Spleen (tissue), 11 donors: ENCODE measurements at regions not wholly inside any gene's neighbourhood (a gene's known extent, or its start where the extent isn't known, plus 50 kb on each side); places are given as distances from the start of the nearest gene placed in this dataset.

Experiments used
- DNase-seq: peaks from one replicate; pipeline ENCODE4 v3.0.0-alpha.2; 2020
- H3K27ac ChIP-seq, 8 donors: fragments of 200-600 bp; sonication (generic) in 7 of 8; 1 replicate in 4 of 8; 2 replicates in 4 of 8; pipeline versions ENCODE4 v1.5.0 to v1.8.0; 2016 to 2021; ENCODE audit warnings: inconsistent platforms in 4 of 8, mild to moderate bottlenecking in 4 of 8, moderate library complexity in 1 of 8
- H3K27me3 ChIP-seq, 7 donors: fragments of 200-600 bp; sonication (generic) in 6 of 7; replicated peaks in 1 of 7; 1 replicate in 4 of 7; 2 replicates in 3 of 7; pipeline versions ENCODE4 v1.5.0 to v1.8.0; 2016 to 2021; ENCODE audit warnings: inconsistent platforms in 3 of 7, mild to moderate bottlenecking in 1 of 7
- H3K36me3 ChIP-seq, 6 donors: fragments of 200-600 bp; sonication (generic) in 5 of 6; 1 replicate in 4 of 6; 2 replicates in 2 of 6; pipeline versions ENCODE4 v1.5.0 to v1.8.0; 2016 to 2021; ENCODE audit warnings: inconsistent platforms in 2 of 6
- H3K4me1 ChIP-seq, 6 donors: fragments of 200-600 bp; sonication (generic) in 5 of 6; 1 replicate in 3 of 6; 2 replicates in 3 of 6; pipeline versions ENCODE4 v1.5.0 to v1.8.0; 2016 to 2021; ENCODE audit warnings: inconsistent platforms in 3 of 6
- H3K4me3 ChIP-seq, 8 donors: fragments of 200-600 bp; sonication (generic) in 7 of 8; 1 replicate in 4 of 8; 2 replicates in 4 of 8; pipeline versions ENCODE4 v1.5.0 to v1.8.0; 2016 to 2021; ENCODE audit warnings: inconsistent platforms in 4 of 8, mild to moderate bottlenecking in 4 of 8, moderate library complexity in 2 of 8
- H3K9me3 ChIP-seq, 8 donors: fragments of 200-600 bp; sonication (generic) in 7 of 8; 1 replicate in 4 of 8; 2 replicates in 4 of 8; pipeline versions ENCODE4 v1.5.0 to v1.8.0; 2016 to 2021; ENCODE audit warnings: inconsistent platforms in 4 of 8
- POLR2A ChIP-seq, 3 donors: fragments of 450-650 bp; IDR thresholded peaks; one replicate each; pipeline ENCODE4 v1.5.1; 2017; ENCODE audit warnings: antibody characterized with exemption in 3 of 3, mild to moderate bottlenecking in 1 of 3
- POLR2AphosphoS5 ChIP-seq, 3 donors: sonication (generic); formaldehyde crosslinking; IDR thresholded peaks; one replicate each; pipeline ENCODE4 v1.5.1; 2017; ENCODE audit warnings: antibody characterized with exemption in 3 of 3
- WGBS, 5 donors: extraction: QIAGEN DNeasy Blood & Tissue Kit in 3 of 5; methylation state at CpG; one replicate each; pipeline versions ENCODE4 v1.1.5 to v1.1.7; 2013 to 2018; 5-methylcytosine and 5-hydroxymethylcytosine counted together
- intact Hi-C: fragments of 100-400 bp; cut with DNase I; formaldehyde crosslinking; loops from one replicate; pipeline ENCODE4 v1.15.0; 2023; ENCODE audit warnings: low total_unique reads
- TF ChIP-seq, protein P1 (sequence below), 11 experiments: fragments of 200-600 bp in 7 of 11; fragments of 450-650 bp in 4 of 11; sonication (generic) in 4 of 11; IDR thresholded peaks in 8 of 11; conservative IDR thresholded peaks in 3 of 11; 1 replicate in 7 of 11; 2 replicates in 4 of 11; pipeline versions ENCODE4 v1.4.0 to v1.8.0; 2016 to 2021; ENCODE audit warnings: antibody characterized with exemption in 11 of 11, inconsistent platforms in 4 of 11, mild to moderate bottlenecking in 1 of 11
- donor health status: healthy with polysubstance abuse.
- donor health status: DM: no; HTN: no; CAD: no; lungs with moderate emphysema.
- donor health status: DM: no; HTN: no; CAD: no.
- donor health status: Bipolar disorder and iron deficiency.
- donor health status: healthy.
- donor health status: DM: no; HTN: no; CAD: no.
- donor health status: DM: yes; HTN: yes; CAD: no.

DNA sequence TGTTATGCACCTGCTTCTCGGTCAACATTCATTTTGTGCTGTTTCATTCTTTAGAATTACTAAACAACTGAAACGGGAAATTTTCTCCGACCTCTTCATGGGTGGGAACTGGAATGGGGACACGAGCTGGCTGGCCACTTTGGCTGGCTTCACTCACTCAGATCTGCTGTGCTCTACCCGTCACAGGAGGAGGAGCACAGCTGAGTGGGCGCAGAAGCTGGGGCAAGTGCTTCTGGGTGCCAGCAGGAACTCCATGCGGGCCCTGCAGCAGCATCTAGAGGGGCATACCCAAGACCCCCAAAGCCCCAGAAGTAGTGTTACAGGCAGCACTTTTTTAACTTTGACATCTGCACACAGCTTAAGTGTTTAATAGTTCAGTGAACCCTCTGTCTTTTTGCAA is 109.6 kb downstream of the TMEM144 start:
- Histone ChIP-seq H3K36me3 (no peaks in the 10 kb centered on the region), H3K27ac (no peak overlapping the region), H3K27me3 (no peaks in the 10 kb centered on the region), H3K9me3 (peaks cover 0 to 10% (median 0%) of the 10 kb centered on the region in 8 donors), H3K4me1 (no peaks in the 10 kb centered on the region), H3K4me3 (no peak overlapping the region)
- intact Hi-C loops = no loop called here
- 86 to 95% (median 88%) methylated on average over 7 of the region's 7 CpGs for WGBS, 5 donors
- TF ChIP-seq, protein P1, sequence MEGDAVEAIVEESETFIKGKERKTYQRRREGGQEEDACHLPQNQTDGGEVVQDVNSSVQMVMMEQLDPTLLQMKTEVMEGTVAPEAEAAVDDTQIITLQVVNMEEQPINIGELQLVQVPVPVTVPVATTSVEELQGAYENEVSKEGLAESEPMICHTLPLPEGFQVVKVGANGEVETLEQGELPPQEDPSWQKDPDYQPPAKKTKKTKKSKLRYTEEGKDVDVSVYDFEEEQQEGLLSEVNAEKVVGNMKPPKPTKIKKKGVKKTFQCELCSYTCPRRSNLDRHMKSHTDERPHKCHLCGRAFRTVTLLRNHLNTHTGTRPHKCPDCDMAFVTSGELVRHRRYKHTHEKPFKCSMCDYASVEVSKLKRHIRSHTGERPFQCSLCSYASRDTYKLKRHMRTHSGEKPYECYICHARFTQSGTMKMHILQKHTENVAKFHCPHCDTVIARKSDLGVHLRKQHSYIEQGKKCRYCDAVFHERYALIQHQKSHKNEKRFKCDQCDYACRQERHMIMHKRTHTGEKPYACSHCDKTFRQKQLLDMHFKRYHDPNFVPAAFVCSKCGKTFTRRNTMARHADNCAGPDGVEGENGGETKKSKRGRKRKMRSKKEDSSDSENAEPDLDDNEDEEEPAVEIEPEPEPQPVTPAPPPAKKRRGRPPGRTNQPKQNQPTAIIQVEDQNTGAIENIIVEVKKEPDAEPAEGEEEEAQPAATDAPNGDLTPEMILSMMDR (IDR thresholded peaks at IDR 0.05 in 8 of 11, conservative IDR thresholded peaks at IDR 0.05 in 3 of 11) = no peak
- TF ChIP-seq POLR2A (IDR thresholded peaks at IDR 0.05) (no peak), POLR2AphosphoS5 (IDR thresholded peaks at IDR 0.05) (no peak)
- no peak for DNase-seq

DNA sequence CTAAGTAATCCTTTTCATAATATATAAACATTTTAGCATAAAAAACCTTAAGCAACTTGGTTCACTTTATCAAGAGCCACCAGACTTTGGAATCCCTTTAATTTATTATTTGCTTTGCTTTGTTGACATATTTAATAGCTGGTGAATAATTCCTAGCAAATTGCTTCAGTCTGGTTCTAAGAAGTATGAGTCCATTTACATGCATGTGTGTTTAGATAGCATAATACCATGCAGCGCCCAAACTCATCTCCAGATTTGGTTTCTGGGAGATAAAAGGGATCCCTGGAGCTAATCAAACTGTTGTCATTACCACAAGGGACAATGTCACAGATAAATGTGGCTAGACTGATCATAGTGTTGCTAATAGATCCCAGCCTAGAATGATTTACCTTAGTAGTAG is 111.8 kb downstream of the TMEM144 start:
- intact Hi-C loops = no loop called here
- TF ChIP-seq POLR2AphosphoS5 (IDR thresholded peaks at IDR 0.05) = no peak
- TF ChIP-seq POLR2A (IDR thresholded peaks at IDR 0.05) = no peak
- TF ChIP-seq, protein P1 (IDR thresholded peaks at IDR 0.05 in 8 of 11, conservative IDR thresholded peaks at IDR 0.05 in 3 of 11) = no peak
- no peaks in the 10 kb centered on the region for H3K4me1 ChIP-seq
- peaks cover 0 to 10% (median 0%) of the 10 kb centered on the region in 8 donors for H3K9me3 ChIP-seq
- no peaks in the 10 kb centered on the region for H3K27me3 ChIP-seq
- no peaks in the 10 kb centered on the region for H3K36me3 ChIP-seq
- H3K4me3 ChIP-seq = no peak overlapping the region
- no peak overlapping the region for H3K27ac ChIP-seq
- WGBS, 5 donors = 58 to 86% (median 70%) methylated on average over 1 of the region's 1 CpG
- DNase-seq = no peak

DNA sequence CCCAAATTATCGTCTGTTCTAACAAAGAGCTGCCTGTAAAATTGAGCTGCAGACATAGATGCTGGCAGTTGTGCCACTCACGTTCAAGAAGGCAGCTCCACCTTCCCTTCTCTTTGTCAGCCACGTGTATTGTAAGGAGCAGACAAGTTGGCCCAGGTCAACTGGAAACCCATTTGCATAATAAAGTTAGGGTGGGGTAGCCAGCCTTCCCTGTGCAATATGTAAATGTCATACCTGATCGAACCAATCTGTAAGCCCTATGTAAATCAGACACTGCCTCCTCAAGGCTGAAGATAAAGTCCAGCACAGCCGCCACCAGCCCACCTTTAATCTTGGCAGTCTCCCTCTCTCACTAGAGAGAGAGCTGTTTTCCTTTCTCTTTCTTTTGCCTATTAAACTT is 117.2 kb downstream of the TMEM144 start:
- DNase-seq = no peak
- WGBS, 5 donors = 63 to 77% (median 72%) methylated on average over 5 of the region's 5 CpGs
- intact Hi-C loops = no loop called here
- no peaks in the 10 kb centered on the region for H3K27me3 ChIP-seq
- no peak overlapping the region for H3K4me3 ChIP-seq
- TF ChIP-seq, protein P1 (IDR thresholded peaks at IDR 0.05 in 8 of 11, conservative IDR thresholded peaks at IDR 0.05 in 3 of 11) = no peak
- TF ChIP-seq POLR2AphosphoS5 (IDR thresholded peaks at IDR 0.05) = no peak
- no peak for TF ChIP-seq POLR2A (IDR thresholded peaks at IDR 0.05)
- peaks cover 0 to 6% (median 0%) of the 10 kb centered on the region in 8 donors for H3K9me3 ChIP-seq
- no peaks in the 10 kb centered on the region for H3K36me3 ChIP-seq
- H3K4me1 ChIP-seq = no peaks in the 10 kb centered on the region
- no peak overlapping the region for H3K27ac ChIP-seq

DNA sequence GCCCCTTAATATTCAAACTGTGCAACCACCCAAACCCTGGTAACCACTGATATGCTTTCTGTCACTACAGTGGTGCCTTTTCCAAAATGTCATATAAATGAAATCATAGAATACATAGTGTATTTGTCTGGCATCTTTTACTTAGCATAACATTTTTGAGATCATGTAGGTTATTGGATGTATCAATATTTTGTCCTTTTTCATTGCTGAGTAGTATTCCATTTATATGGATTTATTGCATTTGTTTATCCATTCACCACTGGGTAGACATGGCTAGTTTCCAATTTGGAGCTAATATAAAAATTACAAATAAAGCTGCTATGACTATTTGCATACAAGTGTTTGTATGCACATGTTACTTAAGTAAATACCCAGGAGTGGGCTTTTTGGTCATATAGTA is 121.6 kb downstream of the TMEM144 start:
- intact Hi-C loops = no loop called here
- Histone ChIP-seq H3K4me3 (no peak overlapping the region), H3K27me3 (no peaks in the 10 kb centered on the region), H3K9me3 (peaks cover 0 to 6% (median 0%) of the 10 kb centered on the region in 8 donors), H3K4me1 (no peaks in the 10 kb centered on the region), H3K36me3 (no peaks in the 10 kb centered on the region), H3K27ac (no peak overlapping the region)
- DNase-seq = no peak
- TF ChIP-seq POLR2AphosphoS5 (IDR thresholded peaks at IDR 0.05) (no peak), POLR2A (IDR thresholded peaks at IDR 0.05) (no peak)
- TF ChIP-seq, protein P1 (IDR thresholded peaks at IDR 0.05 in 8 of 11, conservative IDR thresholded peaks at IDR 0.05 in 3 of 11) = no peak
